ENCODE measurements at regions not wholly inside any gene's neighbourhood (a gene's known extent, or its start where the extent isn't known, plus 50 kb on each side); places are given as distances from the start of the nearest gene placed in this dataset.

DNA sequence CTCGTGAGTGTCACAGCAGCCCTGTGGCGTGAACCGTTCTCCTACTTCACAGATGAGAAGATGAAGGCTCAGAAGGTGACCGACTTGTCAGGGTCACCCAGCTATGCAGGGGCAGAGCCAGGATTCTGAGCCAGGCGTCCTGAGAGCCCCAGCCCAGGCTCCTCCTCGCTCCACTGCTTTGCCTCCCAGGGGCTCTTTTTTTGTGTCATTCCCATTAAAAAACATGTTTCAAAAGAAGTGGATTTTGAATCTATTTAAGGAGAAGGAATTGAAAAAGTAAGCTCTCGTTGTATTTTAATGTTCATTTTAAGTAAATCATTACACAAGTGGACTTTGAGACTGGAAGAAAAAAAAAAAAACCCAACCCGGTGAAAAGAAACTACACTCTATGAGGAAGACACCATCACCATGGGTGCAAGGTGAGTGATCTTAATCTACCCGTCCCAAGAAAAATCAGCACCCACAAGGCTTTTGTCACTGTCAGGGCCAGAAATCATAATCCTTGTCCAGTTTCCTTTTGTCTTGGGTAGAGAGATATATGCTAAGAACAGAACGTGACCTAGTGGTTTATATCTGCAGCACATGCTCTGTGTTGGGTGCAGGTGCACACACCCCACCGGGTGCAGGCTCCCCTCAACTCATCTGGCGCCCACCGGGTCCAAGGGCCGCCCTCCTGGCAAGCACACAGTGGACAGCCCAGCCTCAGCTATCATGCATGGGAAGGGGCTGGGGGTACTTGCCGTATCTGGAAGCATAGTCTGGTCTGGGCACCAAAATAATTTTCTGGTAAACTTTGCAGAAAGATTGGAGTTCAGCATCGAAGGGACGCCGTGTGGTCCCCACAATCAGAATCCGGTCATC is 73.5 kb upstream of the ASB18 start:
- TF ChIP-seq POLR2A (IDR thresholded peaks at IDR 0.05; ENCODE audit: low read depth, low read length): no peak
- no peak for TF ChIP-seq MYB (IDR thresholded peaks at IDR 0.05; ENCODE audit: borderline replicate concordance, low read depth, low read length)
- TF ChIP-seq FOS (IDR thresholded peaks at IDR 0.05; ENCODE audit: borderline replicate concordance, extremely low read depth, insufficient read length): no peak
- TF ChIP-seq, protein P1, sequence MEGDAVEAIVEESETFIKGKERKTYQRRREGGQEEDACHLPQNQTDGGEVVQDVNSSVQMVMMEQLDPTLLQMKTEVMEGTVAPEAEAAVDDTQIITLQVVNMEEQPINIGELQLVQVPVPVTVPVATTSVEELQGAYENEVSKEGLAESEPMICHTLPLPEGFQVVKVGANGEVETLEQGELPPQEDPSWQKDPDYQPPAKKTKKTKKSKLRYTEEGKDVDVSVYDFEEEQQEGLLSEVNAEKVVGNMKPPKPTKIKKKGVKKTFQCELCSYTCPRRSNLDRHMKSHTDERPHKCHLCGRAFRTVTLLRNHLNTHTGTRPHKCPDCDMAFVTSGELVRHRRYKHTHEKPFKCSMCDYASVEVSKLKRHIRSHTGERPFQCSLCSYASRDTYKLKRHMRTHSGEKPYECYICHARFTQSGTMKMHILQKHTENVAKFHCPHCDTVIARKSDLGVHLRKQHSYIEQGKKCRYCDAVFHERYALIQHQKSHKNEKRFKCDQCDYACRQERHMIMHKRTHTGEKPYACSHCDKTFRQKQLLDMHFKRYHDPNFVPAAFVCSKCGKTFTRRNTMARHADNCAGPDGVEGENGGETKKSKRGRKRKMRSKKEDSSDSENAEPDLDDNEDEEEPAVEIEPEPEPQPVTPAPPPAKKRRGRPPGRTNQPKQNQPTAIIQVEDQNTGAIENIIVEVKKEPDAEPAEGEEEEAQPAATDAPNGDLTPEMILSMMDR (IDR thresholded peaks at IDR 0.05 in 2 of 3, conservative IDR thresholded peaks at IDR 0.05 in 1 of 3; ENCODE audit: control insufficient read depth in 2 of 3, extremely low read depth in 1 of 3, insufficient read depth in 1 of 3, low read depth in 3 of 3, low read length in 3 of 3): no peak
- TF ChIP-seq MXI1 (IDR thresholded peaks at IDR 0.05; ENCODE audit: low read depth, low read length): no peak
- no peak for TF ChIP-seq NRF1 (conservative IDR thresholded peaks at IDR 0.05; ENCODE audit: low read depth, low read length)
- TF ChIP-seq CHD4 (IDR thresholded peaks at IDR 0.05): no peak
- no peak for TF ChIP-seq SMAD5 (IDR thresholded peaks at IDR 0.05; ENCODE audit: low read depth)
- no peak for TF ChIP-seq CHD2 (IDR thresholded peaks at IDR 0.05; ENCODE audit: borderline replicate concordance, low read depth, low read length)
- no peak for TF ChIP-seq SMC3 (IDR thresholded peaks at IDR 0.05; ENCODE audit: borderline replicate concordance, low read length)
- no peak for TF ChIP-seq TARDBP (IDR thresholded peaks at IDR 0.05; ENCODE audit: borderline replicate concordance)
- TF ChIP-seq NFYB (IDR thresholded peaks at IDR 0.05; ENCODE audit: insufficient read depth, low read depth, low read length): no peak
- no peak for TF ChIP-seq MYC (IDR thresholded peaks at IDR 0.05; ENCODE audit: insufficient read depth, insufficient read length, insufficient replicate concordance, low read length, severe bottlenecking)
- TF ChIP-seq, protein P2, sequence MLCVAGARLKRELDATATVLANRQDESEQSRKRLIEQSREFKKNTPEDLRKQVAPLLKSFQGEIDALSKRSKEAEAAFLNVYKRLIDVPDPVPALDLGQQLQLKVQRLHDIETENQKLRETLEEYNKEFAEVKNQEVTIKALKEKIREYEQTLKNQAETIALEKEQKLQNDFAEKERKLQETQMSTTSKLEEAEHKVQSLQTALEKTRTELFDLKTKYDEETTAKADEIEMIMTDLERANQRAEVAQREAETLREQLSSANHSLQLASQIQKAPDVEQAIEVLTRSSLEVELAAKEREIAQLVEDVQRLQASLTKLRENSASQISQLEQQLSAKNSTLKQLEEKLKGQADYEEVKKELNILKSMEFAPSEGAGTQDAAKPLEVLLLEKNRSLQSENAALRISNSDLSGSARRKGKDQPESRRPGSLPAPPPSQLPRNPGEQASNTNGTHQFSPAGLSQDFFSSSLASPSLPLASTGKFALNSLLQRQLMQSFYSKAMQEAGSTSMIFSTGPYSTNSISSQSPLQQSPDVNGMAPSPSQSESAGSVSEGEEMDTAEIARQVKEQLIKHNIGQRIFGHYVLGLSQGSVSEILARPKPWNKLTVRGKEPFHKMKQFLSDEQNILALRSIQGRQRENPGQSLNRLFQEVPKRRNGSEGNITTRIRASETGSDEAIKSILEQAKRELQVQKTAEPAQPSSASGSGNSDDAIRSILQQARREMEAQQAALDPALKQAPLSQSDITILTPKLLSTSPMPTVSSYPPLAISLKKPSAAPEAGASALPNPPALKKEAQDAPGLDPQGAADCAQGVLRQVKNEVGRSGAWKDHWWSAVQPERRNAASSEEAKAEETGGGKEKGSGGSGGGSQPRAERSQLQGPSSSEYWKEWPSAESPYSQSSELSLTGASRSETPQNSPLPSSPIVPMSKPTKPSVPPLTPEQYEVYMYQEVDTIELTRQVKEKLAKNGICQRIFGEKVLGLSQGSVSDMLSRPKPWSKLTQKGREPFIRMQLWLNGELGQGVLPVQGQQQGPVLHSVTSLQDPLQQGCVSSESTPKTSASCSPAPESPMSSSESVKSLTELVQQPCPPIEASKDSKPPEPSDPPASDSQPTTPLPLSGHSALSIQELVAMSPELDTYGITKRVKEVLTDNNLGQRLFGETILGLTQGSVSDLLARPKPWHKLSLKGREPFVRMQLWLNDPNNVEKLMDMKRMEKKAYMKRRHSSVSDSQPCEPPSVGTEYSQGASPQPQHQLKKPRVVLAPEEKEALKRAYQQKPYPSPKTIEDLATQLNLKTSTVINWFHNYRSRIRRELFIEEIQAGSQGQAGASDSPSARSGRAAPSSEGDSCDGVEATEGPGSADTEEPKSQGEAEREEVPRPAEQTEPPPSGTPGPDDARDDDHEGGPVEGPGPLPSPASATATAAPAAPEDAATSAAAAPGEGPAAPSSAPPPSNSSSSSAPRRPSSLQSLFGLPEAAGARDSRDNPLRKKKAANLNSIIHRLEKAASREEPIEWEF (IDR thresholded peaks at IDR 0.05; ENCODE audit: insufficient replicate concordance, low read depth, low read length): no peak
